ENCODE measurements at regions not wholly inside any gene's neighbourhood (a gene's known extent, or its start where the extent isn't known, plus 50 kb on each side); places are given as distances from the start of the nearest gene placed in this dataset.

GRCh38 chr2:104318001-104318665 lies 535.8 kb upstream of the POU3F3 start:
- Histone ChIP-seq H3K36me3 (replicated peaks in 1 of 2; ENCODE audit: control insufficient read depth in 1 of 2, insufficient read depth in 2 of 2, low read length in 2 of 2) (no peaks in the 10 kb centered on the region), H2AFZ (ENCODE audit: insufficient read depth, low read depth, low read length, poor library complexity, severe bottlenecking) (no peak overlapping the region), H3K4me3 (replicated peaks in 1 of 3; ENCODE audit: low read depth in 2 of 3, low read length in 3 of 3) (no peak overlapping the region), H3K27ac (ENCODE audit: low read depth in 1 of 2, low read length in 2 of 2) (no peak overlapping the region), H3K27me3 (ENCODE audit: control insufficient read depth in 2 of 2, insufficient read depth in 2 of 2, low read length in 2 of 2) (peaks cover 9 to 11% of the 10 kb centered on the region in 2 donors), H3K9me3 (replicated peaks in 1 of 2; ENCODE audit: control insufficient read depth in 1 of 2, insufficient read depth in 1 of 2, low read length in 2 of 2) (no peaks in the 10 kb centered on the region), H4K20me1 (ENCODE audit: insufficient read depth, low read length) (no peaks in the 10 kb centered on the region), H3K4me1 (ENCODE audit: control insufficient read depth in 1 of 2, insufficient read depth in 2 of 2, low read length in 2 of 2) (no peaks in the 10 kb centered on the region), H3K79me2 (ENCODE audit: insufficient read depth, low read length) (no peaks in the 10 kb centered on the region), H3K4me2 (replicated peaks; ENCODE audit: extremely low read depth, low read length, poor library complexity, severe bottlenecking) (no peak overlapping the region), H3K9ac (ENCODE audit: insufficient read depth, low read length, poor library complexity, severe bottlenecking) (no peak overlapping the region)
- no peaks in the 10 kb centered on the region for H3K4me1 Mint-ChIP-seq
- DNase-seq, result no peak
- H3K9me3 Mint-ChIP-seq, result peaks cover 0 to 4% (median 0%) of the 10 kb centered on the region in 7 donors
- TF ChIP-seq CTCF (IDR thresholded peaks at IDR 0.05), result no peak
- WGBS (ENCODE audit: insufficient coverage), result 98% methylated on average over 4 of the region's 6 CpGs
- intact Hi-C loops (cut with micrococcal nuclease), result no loop called here
- no peaks in the 10 kb centered on the region for H3K36me3 Mint-ChIP-seq
- H3K27ac Mint-ChIP-seq, result no peak overlapping the region
- H3K27me3 Mint-ChIP-seq (ENCODE audit: low read depth in 3 of 3), result peaks cover 12 to 21% (median 13%) of the 10 kb centered on the region in 3 donors
- no peak overlapping the region for H3K4me3 Mint-ChIP-seq

DNA sequence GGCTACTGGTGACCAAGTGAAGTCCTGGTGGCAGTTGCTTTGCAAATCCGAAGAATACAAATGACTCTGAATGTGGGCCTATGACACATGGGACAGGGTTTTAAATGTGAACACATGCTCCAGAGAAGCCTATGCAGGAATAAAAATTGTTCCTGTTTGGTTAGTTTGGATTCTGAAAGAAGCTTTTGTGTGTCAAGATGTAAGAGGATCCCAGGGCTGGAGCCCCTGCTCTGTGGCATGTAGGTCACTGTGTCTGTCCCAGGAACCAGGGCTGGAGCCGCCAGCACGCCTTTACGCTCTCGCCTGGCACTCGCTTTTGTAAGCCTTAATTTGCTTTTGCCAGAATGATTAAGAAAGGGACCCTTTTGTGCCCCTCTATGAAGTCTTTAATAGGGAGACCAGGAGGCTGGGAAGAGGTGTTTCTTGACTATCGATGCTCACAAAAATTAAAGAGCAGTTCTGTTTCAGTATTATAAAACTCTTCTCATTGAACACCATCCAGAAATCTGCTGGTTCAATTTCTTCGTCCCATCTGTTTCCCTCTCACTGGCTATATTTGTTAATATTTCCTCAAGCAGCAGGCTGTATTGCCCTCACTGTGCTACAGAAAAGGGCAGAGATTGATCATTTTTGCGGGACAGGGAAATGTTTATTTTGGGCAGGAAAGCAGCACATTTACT lies 532.7 kb upstream of the POU3F3 start:
- H3K4me3 Mint-ChIP-seq, result peak overlapping the region in 1 of 2 donors; percentile 17
- H3K27ac Mint-ChIP-seq, result no peak overlapping the region
- no peaks in the 10 kb centered on the region for H3K79me2 ChIP-seq (ENCODE audit: insufficient read depth, low read length)
- H3K4me3 ChIP-seq (replicated peaks in 1 of 3; ENCODE audit: low read depth in 2 of 3, low read length in 3 of 3), result no peak overlapping the region
- peaks cover 10 to 24% (median 15%) of the 10 kb centered on the region in 3 donors for H3K27me3 Mint-ChIP-seq (ENCODE audit: low read depth in 3 of 3)
- H4K20me1 ChIP-seq (ENCODE audit: insufficient read depth, low read length), result no peaks in the 10 kb centered on the region
- H2AFZ ChIP-seq (ENCODE audit: insufficient read depth, low read depth, low read length, poor library complexity, severe bottlenecking), result no peak overlapping the region
- H3K27me3 ChIP-seq (ENCODE audit: control insufficient read depth in 2 of 2, insufficient read depth in 2 of 2, low read length in 2 of 2), result peaks cover 9 to 12% of the 10 kb centered on the region in 2 donors
- intact Hi-C loops (cut with micrococcal nuclease), result no loop called here
- no peaks in the 10 kb centered on the region for H3K36me3 ChIP-seq (replicated peaks in 1 of 2; ENCODE audit: control insufficient read depth in 1 of 2, insufficient read depth in 2 of 2, low read length in 2 of 2)
- no peaks in the 10 kb centered on the region for H3K4me1 Mint-ChIP-seq
- no peak for DNase-seq
- 71% methylated on average over 3 of the region's 9 CpGs for WGBS (ENCODE audit: insufficient coverage)
- peaks cover 0 to 8% (median 2%) of the 10 kb centered on the region in 7 donors for H3K9me3 Mint-ChIP-seq
- H3K9me3 ChIP-seq (replicated peaks in 1 of 2; ENCODE audit: control insufficient read depth in 1 of 2, insufficient read depth in 1 of 2, low read length in 2 of 2), result no peaks in the 10 kb centered on the region
- H3K36me3 Mint-ChIP-seq, result no peaks in the 10 kb centered on the region
- no peak overlapping the region for H3K9ac ChIP-seq (ENCODE audit: insufficient read depth, low read length, poor library complexity, severe bottlenecking)
- TF ChIP-seq CTCF (IDR thresholded peaks at IDR 0.05), result no peak
- H3K4me2 ChIP-seq (replicated peaks; ENCODE audit: extremely low read depth, low read length, poor library complexity, severe bottlenecking), result no peak overlapping the region
- no peak overlapping the region for H3K27ac ChIP-seq (ENCODE audit: low read depth in 1 of 2, low read length in 2 of 2)
- H3K4me1 ChIP-seq (ENCODE audit: control insufficient read depth in 1 of 2, insufficient read depth in 2 of 2, low read length in 2 of 2), result no peaks in the 10 kb centered on the region
